ENCODE measurements at regions not wholly inside any gene's neighbourhood (a gene's known extent, or its start where the extent isn't known, plus 50 kb on each side); places are given as distances from the start of the nearest gene placed in this dataset.
"Not testable (repeated sequence)": the region's sequence is repeated elsewhere in the genome, so short reads cannot be mapped to it uniquely, and the experiment has no call there.

DNA sequence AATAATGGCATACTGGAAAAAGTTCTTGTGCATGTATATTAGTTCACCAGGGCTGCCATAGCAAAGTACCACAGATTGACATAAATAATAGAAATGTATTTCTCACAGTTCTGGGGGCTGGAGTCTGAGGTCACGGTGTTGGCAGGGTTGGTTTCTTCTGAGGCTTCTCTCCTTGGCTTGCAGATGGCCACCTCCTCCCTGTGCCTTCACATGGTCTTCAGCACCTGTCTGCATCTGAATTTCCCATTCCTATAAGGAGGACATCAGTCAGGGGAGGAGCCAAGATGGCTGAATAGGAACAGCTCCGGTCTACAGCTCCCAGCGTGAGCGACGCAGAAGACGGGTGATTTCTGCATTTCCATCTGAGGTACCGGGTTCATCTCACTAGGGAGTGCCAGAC is 70.0 kb downstream of the MAFB start:
- TF ChIP-seq CTCF (conservative IDR thresholded peaks at IDR 0.05 in 1 of 2, IDR thresholded peaks at IDR 0.05 in 1 of 2; ENCODE audit: extremely low read depth in 1 of 2, insufficient read depth in 1 of 2, low read depth in 1 of 2, low read length in 2 of 2); EZH2 (IDR thresholded peaks at IDR 0.05; ENCODE audit: borderline replicate concordance, low read length): not testable (repeated sequence)
